GM12892 (cell line): ENCODE measurements at regions not wholly inside any gene's neighbourhood (a gene's known extent, or its start where the extent isn't known, plus 50 kb on each side); places are given as distances from the start of the nearest gene placed in this dataset.

Experiments
- POLR2A ChIP-seq: IDR thresholded peaks from 2 replicates; pipeline ENCODE4 v1.6.1; 2011; ENCODE audit warnings: low read depth, low read length, control low read depth
- TAF1 ChIP-seq: IDR thresholded peaks from 2 replicates; pipeline ENCODE4 v1.6.1; 2011; ENCODE audit warnings: low read depth, mild to moderate bottlenecking, control low read depth, low read length, borderline replicate concordance

- no peak for TF ChIP-seq TAF1
- no peak for TF ChIP-seq POLR2A
Measured at GRCh38 chr10:61065051-61065450, 121.1 kb upstream of the RHOBTB1 start.
